Bronchial epithelial cell (primary cell): ENCODE measurements at regions not wholly inside any gene's neighbourhood (a gene's known extent, or its start where the extent isn't known, plus 50 kb on each side); places are given as distances from the start of the nearest gene placed in this dataset.

Source experiments
- DNase-seq: peaks from one replicate; pipeline ENCODE4 v3.0.0-alpha.2; 2010; ENCODE audit warnings: low read depth
- FAIRE-seq: peaks from 2 replicates; lab custom pipeline; 2011; peaks lifted over from hg19 to GRCh38; lab: Jason Lieb, UNC
- H3K27me3 ChIP-seq: 2 replicates; pipeline ENCODE4 v1.5.1; 2011; ENCODE audit warnings: low read length; ENCODE audit not compliant: control insufficient read depth, insufficient read depth
- H3K36me3 ChIP-seq: 2 replicates; pipeline ENCODE4 v1.5.1; 2011; ENCODE audit warnings: low read length; ENCODE audit not compliant: control insufficient read depth, insufficient read depth
- H3K4me3 ChIP-seq: 2 replicates; pipeline ENCODE4 v1.5.1; 2011; ENCODE audit warnings: mild to moderate bottlenecking, low read depth, low read length, control low read depth
- TF ChIP-seq, protein P1 (sequence below): IDR thresholded peaks from 2 replicates; pipeline ENCODE4 v1.5.1; 2011; ENCODE audit warnings: mild to moderate bottlenecking, moderate library complexity, low read length, control low read depth, inconsistent platforms; ENCODE audit not compliant: insufficient read depth, severe bottlenecking

DNA sequence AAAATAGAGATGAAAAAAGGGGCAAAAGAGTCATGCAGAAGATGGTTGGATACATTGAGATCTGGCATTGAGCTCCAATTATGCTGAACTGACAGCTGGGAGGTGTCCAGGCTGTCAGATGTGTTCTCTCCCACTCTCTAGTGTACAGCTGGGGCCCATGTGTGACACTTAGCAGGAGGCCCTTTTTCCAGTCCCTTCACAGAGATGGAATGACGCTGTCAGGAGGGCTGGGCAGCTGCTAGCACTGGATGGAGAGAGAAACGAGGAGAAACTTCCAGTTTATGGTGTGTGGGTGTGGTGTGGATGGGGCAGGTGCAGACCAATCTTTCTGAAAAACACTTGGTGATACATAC is 437.7 kb upstream of the HS6ST1 start:
- TF ChIP-seq, protein P1, sequence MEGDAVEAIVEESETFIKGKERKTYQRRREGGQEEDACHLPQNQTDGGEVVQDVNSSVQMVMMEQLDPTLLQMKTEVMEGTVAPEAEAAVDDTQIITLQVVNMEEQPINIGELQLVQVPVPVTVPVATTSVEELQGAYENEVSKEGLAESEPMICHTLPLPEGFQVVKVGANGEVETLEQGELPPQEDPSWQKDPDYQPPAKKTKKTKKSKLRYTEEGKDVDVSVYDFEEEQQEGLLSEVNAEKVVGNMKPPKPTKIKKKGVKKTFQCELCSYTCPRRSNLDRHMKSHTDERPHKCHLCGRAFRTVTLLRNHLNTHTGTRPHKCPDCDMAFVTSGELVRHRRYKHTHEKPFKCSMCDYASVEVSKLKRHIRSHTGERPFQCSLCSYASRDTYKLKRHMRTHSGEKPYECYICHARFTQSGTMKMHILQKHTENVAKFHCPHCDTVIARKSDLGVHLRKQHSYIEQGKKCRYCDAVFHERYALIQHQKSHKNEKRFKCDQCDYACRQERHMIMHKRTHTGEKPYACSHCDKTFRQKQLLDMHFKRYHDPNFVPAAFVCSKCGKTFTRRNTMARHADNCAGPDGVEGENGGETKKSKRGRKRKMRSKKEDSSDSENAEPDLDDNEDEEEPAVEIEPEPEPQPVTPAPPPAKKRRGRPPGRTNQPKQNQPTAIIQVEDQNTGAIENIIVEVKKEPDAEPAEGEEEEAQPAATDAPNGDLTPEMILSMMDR = no peak
- FAIRE-seq = no peak
- no peak for DNase-seq
- Histone ChIP-seq H3K36me3 (no peaks in the 10 kb centered on the region), H3K27me3 (no peaks in the 10 kb centered on the region), H3K4me3 (no peak overlapping the region)

DNA sequence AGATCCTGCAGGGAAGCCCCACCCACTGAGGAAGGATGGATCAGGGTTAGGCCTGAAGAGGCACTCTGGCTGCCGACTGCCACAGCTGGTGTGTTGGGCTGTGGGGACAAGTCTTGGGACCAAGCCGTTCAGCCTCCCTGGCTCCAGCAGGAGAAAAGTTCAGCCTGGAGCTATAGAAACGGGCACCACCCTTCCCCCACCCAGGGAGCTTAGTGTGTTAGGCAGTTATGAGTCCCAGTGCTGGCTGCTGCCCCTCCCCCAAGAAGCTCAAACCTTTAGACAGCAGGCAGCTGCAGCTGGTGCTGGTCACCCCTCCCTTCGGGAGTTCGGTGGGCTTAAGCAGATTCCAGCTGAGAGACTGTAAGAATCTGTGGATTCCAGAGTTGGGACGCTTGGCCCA is 447.1 kb upstream of the HS6ST1 start:
- no peak for FAIRE-seq
- no peaks in the 10 kb centered on the region for H3K27me3 ChIP-seq
- H3K4me3 ChIP-seq = no peak overlapping the region
- H3K36me3 ChIP-seq = no peaks in the 10 kb centered on the region
- DNase-seq = no peak
- TF ChIP-seq, protein P1 = no peak

DNA sequence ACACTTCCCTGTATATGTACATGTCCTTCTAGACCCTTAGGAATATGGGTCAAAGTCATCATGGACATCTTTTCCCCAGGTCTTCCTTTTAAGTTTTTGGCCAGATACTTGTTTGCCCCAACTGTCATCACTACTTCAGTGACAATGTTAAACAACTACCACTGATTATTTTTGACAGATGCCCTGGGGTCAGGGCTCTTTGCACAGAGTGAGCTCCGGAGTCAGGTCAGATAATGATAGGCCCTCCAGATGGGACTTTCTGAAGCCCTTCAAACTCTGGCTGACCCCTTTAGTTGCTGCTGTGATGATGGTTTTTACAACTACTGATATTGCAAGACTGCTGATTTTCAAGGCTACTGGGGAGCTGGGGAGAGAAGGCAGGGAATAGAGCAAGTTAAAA is 449.4 kb upstream of the HS6ST1 start:
- H3K36me3 ChIP-seq = no peaks in the 10 kb centered on the region

DNA sequence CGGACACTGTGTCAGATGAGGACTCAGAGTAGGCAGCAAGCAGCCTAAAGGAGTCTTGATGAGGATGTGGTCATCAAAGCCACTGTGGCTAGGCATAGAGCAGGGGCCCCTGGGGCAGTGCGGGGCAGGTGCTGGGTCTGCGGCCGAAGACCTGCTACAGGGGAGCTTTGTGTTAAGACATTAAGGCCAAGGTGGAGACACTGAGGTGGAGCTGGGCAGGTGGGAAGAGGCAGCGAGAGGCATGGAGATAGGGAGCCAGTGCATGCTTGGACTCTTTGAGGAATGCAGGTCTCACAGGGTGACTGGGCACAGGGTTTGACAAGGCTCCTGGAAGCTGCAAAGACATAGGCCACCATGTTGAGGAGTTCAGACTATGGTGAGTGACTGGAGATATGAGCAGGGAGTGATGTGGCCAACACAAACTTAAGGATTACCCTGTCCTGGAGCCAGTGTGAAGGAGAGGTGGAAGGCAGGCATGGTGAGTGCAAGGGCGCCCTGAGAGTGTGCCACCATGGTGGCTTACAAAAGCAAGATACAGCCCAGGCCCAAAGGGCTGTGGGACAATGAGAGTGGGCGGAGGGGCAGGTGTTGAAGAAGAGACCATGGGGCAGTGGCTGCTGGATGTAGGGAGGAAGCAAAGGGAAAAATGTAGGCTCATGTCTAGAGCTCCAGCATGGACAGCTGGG is 450.9 kb upstream of the HS6ST1 start:
- no peak for DNase-seq

More for the DNA sequence above, 449.4 kb upstream of the HS6ST1 start:
- TF ChIP-seq, protein P1 = no peak
- DNase-seq (no peak), FAIRE-seq (no peak)
- H3K4me3 ChIP-seq = no peak overlapping the region
- no peaks in the 10 kb centered on the region for H3K27me3 ChIP-seq

DNA sequence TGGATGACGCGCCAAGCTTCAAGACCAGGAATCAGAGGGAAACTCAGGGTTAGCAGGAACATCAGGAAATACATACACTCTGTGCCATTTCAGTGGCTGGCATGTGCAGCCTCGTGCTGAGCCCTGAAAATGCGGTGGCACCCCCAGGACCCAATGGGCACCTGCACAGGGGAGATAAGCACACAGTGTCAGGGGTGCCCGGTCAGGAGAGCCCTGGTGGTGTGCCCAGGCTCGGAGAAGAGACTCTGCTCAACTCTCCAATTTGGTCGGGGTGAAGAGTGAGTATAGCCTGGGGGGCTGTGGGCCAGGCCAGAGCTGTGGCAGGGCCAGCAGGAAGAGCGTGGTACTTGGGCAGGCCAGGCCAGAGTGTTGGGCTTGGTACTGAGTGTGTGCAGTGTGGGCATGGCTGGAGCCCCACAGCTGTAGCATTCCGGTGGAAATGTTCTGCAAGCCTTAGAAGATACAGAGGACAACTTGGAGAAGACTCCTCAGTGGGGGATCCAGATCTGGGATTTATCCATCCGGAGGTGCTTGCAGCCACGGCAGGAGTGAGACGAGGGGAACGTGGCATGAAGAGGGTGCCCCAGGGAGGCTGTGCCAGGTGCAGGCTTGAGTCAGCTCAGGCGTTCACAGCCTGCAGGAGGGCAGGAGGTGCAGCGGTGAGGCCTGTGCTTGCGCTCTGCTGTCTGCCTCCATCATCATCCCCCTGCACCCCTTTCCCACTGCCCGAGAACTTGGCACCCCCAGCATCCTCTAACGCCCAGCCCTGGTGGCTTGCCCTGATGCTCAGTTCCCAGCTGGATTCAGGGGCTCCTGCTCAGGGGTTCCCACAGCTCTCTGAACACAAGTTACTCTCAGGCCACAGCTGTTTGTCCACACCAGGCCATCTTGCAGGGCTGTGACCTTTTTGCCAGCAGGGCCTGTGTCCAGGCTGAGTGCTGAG is 451.7 kb upstream of the HS6ST1 start:
- DNase-seq (no peak), FAIRE-seq (no peak)
- no peak overlapping the region for H3K4me3 ChIP-seq
- TF ChIP-seq, protein P1 = no peak
- no peaks in the 10 kb centered on the region for H3K27me3 ChIP-seq
- H3K36me3 ChIP-seq = no peaks in the 10 kb centered on the region

More for the DNA sequence above, 450.9 kb upstream of the HS6ST1 start:
- Histone ChIP-seq H3K27me3 (no peaks in the 10 kb centered on the region), H3K36me3 (no peaks in the 10 kb centered on the region), H3K4me3 (no peak overlapping the region)
- no peak for FAIRE-seq
- TF ChIP-seq, protein P1 = no peak
